CD4-positive, alpha-beta T cell treated with Interferon alpha-2 for 1 hour (primary cell): ENCODE measurements at regions not wholly inside any gene's neighbourhood (a gene's known extent, or its start where the extent isn't known, plus 50 kb on each side); places are given as distances from the start of the nearest gene placed in this dataset.

Source experiments
- DNase-seq, 2 donors: peaks; one replicate each; pipeline ENCODE4 v3.0.0-alpha.2; 2020 to 2022

DNA sequence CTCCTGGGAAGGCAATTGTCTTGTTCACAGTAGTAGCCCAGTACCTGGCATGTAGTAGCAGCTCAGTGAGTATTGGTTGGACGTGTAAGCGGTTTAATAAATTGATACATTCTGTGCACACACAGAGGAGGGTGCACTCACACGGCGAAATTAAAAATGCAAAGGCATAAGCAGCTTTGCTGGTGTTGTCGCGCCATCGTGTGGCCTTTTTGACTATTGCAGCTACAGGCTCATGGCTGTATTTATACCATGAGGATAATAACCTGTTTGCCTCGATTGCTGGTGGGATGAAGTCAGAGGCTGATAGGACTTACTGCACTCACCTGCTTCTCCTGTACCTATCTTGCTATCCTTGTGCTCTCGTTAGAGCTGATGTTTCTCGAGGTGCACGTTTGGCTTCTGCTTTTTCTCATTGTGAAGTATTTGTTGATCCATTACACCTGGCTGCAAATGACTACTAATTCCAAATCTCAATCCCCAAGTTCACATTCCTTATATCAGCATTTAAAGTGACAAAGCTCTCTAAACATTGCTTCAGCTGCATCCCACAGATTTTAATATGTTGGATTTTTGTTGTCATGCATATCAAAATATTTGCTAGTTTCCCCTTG is 61.5 kb downstream of the TBXT start:
- peak; percentile 15 to 30 for DNase-seq

GRCh38 chr6:166105341-166106075 is 62.1 kb downstream of the TBXT start:
- DNase-seq = no peak

GRCh38 chr6:166104872-166105271 is 62.8 kb downstream of the TBXT start:
- no peak for DNase-seq

- DNase-seq = no peak
Measured at GRCh38 chr6:166104107-166104506, 63.5 kb downstream of the TBXT start.

DNA sequence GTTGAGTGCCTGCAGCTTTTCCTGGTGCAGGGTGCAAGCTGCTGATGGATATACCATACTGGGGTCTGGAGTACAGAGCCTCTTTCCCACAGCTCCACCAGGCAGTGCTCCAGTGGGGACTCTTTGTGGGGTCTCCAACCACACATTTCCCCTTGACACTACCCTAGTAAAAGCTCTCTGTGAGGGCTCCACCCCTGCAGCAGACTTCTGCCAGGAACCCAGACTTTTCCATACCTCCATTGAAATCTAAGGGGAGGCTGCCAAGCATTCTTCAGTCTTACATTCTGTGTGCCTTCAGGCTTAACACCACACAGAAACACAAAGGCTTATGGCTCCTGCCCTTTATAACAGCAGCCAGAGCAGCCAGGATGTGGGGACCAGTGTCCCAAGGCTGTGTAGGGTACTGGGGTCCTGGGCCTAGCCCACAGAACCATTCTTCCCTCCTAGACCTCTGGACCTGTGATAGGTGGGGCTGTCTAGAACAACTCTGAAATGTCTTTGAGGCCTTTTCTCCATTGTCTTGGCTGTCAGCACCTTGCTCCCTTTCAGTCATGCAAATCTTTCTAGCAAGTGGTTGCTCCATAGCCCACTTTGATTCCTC is 65.7 kb downstream of the TBXT start:
- DNase-seq = no peak

GRCh38 chr6:166097914-166098522 is 69.6 kb downstream of the TBXT start:
- peak; percentile 8 to 23 for DNase-seq

DNA sequence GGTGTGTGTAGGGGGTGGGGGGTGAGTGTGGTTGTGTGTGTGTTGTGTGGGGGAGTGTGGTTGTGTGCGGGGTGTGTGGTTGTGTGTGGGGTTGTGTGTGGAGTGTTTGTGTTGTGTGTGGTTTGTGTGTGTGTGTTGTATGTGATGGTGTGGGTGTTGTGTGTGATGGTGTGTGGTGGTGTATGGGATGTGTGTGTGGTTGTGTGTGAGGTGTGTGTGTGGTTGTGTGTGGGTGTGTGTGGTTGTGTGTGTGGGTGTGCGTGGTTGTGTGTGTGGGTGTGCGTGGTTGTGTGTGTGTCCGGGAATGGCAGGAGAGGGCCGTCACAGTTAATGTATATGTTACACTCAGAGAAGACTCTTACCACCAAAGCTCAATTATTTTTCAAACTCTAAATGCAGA is 79.8 kb downstream of the TBXT start:
- DNase-seq = no peak

DNA sequence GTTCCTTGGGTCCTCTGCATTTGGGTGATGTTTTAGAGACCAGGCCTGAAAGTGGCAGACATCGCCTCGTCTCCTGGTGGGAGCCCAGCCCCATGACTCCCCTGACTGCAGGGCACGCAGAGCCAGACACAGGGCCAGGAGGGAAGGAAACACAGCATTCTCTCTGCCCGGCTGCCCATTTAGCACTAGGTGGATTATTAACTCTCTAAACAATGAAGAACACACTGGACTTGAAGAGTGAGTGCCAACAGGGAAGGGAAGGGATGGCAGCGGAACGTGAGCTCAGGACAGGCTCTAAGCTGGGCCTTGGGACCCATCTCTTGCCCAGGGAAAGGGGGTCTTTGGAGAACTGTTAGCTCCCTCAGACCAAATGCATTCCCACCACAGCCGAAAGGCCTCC is 80.4 kb downstream of the TBXT start:
- no peak for DNase-seq

DNA sequence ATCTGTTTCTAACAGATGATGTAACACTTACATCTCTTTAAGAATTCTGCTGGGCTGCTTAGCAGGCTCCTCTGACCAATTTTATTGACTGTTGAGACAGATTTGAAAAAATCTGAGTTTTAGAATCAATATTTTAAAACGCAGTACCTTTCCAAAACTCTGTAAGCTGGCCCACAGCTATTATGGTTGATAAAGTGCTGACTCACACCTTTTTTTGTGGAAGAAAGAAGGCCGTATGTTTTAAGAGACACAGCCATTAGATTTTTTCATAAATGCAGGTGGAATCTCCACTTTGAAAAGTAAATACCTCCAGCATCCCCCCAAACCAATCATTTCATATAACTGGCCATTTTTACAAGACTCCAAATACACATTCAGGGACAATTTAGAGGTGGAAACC is 82.2 kb downstream of the TBXT start:
- no peak for DNase-seq

DNA sequence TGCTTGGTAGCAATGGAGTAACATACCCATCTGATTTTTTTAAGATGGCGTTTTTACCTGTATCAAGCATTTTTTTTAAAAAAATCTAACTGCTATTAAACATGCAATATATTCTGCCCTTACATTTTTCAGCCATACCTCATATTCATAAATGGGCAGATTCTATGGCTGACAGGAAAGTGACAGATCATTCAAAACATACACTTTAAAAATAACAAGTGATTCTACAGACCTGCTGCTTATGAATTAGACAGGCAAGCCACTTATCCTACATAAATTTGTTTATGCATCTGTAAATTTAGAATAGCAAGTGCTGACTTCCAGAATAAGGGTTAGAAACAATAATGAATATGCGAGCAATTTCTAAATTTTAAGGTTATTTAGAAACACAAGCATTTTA is 82.7 kb downstream of the TBXT start:
- DNase-seq = no peak

GRCh38 chr6:166079841-166080240 is 87.8 kb downstream of the TBXT start:
- no peak for DNase-seq

GRCh38 chr6:166078294-166078693 is 89.4 kb downstream of the TBXT start:
- no peak for DNase-seq

DNA sequence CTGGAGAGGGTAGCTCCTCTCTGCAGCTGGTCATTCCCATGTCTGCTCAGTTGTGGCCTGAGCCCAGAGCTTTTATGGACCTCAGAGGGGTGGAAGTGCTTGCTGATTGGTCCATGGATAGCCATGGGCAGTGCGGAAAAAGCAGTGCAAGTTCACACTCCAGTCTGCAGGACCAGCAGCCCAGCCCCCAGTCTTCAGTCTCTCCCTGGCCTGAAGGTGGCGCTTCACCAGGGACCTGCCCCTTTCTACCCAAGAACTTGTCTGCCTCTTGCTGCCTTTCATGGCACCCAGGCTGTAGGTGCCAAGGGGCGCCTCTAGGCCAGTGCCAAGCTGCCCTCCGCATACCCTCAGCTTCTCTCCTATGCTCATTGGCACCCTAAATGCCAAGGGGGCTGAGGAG is 91.0 kb downstream of the TBXT start:
- DNase-seq = no peak

DNA sequence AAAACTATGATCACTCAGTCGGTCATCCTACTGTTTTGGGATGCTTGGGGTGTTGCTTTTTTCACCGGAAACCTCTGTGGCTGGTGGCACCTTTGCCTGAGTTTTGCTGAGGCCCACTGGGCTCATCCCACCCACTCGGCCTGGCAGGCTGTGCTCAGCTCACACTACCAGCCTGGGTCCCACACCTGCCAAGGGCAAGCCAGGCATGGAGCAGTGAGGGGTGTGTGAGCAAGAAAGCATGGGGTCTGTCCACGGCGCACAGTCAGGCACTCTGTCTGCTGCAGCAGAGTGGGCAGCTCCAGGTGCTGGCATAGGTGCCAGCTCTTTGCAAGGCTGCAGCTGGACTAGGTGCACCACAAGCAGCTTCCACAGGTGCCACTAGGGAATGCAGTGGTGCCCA is 91.7 kb downstream of the TBXT start:
- no peak for DNase-seq

DNA sequence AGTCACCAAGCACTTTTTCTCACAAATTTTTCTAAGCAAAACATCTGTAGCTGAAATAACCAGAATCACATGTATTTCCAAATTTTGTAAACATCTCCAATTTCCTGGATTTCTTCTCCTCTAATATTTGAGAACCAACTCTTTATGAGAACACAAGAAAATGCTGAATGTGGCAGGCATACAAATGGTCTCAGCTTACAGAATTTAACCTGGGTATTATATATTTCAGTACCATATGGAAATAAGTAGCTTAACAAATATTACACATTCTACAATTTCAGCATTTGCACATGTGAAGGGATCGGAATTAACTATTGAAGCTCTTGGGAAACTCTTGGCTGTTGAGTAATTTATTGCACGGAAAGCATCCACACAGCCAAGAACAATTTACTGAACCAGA is 92.5 kb downstream of the TBXT start:
- no peak for DNase-seq

DNA sequence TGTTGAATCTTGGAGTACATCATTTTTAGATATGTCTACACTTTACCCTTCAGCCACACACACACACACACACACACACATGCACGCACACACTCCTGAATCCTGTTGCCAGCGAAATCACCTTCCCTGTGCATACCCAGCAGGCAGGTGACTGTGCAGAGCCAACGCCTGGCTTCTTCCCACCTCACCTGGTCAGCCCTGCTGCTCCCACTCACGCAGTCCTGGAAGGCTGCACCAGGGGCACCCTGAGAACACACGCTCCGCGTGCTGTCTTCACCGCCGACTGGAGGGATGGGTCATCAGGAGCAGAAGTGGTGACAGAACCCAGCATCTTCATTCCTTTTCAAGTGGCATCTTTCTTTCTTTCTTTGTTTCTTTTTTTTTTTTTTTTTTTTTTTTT is 94.6 kb downstream of the TBXT start:
- DNase-seq = no peak

DNA sequence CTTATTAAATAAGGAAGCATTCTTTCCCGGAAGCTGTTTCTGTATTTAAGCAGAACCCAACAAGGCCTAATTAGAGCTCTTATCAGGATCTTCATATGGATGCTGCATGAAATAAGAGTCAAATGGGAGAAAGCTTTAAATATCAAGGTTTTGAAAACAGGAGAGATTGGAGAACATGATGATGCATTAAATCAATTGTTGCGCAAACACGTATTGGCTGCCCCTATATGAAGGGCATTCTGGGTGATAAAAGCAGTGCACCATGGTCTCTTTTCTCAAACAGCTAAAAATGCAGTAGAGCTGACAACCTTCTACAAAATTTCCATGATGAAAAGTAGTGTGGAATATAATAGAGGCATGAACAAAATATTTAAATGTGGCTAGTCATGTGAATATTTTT is 98.9 kb downstream of the TBXT start:
- no peak for DNase-seq

- no peak for DNase-seq
Measured at GRCh38 chr6:166058064-166058739, 109.4 kb downstream of the TBXT start.

- DNase-seq = no peak
Measured at GRCh38 chr6:166057431-166057830, 110.2 kb downstream of the TBXT start.

DNA sequence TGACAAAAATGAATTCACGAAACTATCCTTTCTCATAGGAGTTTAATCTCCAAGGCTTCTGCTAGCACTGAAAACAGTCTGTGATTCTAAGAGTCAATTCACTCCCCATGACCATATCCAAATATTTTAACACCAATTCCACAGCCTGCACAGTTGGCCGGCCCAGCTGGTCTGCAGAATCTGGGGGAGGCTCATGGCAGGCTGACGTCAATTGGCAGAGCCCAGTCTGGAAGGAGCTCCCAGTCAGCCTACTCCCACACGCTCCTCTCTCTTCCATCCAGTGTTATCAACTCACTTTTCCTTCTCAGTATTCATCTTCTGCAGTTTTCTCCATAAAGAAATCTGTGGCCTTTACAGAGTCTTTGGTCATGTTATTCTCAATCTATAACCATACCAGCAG is 111.0 kb downstream of the TBXT start:
- DNase-seq = no peak

GRCh38 chr6:166055801-166056200 is 111.8 kb downstream of the TBXT start:
- DNase-seq = no peak

- DNase-seq = no peak
Measured at GRCh38 chr6:166052837-166053236, 114.8 kb downstream of the TBXT start.

GRCh38 chr6:166050559-166050958 is 117.1 kb downstream of the TBXT start:
- no peak for DNase-seq

- no peak for DNase-seq
Measured at GRCh38 chr6:166046982-166047381, 120.7 kb downstream of the TBXT start.
